HEK293 (cell line): ENCODE measurements at regions not wholly inside any gene's neighbourhood (a gene's known extent, or its start where the extent isn't known, plus 50 kb on each side); places are given as distances from the start of the nearest gene placed in this dataset.

ENCODE experiments used
- CTCF ChIA-PET: fragments of 350-600 bp; formaldehyde crosslinking; extraction: SDS; loops from one replicate; lab custom pipeline; 2021; ENCODE audit warnings: antibody characterized with exemption; lab: Yijun Ruan, JAX
- POLR2A ChIA-PET: fragments of 300-600 bp; formaldehyde crosslinking; extraction: SDS; loops from one replicate; lab custom pipeline; 2020; ENCODE audit warnings: antibody characterized with exemption, inconsistent platforms; lab: Yijun Ruan, JAX
- H3K27ac ChIP-seq: fragments of 200-500 bp; sonication (Bioruptor generic); 2 replicates; pipeline ENCODE4 v1.5.1; 2014; ENCODE audit warnings: low read depth, low read length, control low read depth, inconsistent platforms; ENCODE audit errors: extremely low read depth
- H3K36me3 ChIP-seq, 2 experiments: fragments of 200-500 bp in 1 of 2; sonication (Bioruptor generic) in 1 of 2; 1 replicate in 1 of 2; 2 replicates in 1 of 2; pipeline ENCODE4 v1.5.1; 2014 to 2017; ENCODE audit warnings: inconsistent platforms in 2 of 2, low read length in 2 of 2; ENCODE audit not compliant: control insufficient read depth in 2 of 2, insufficient read depth in 1 of 2
- H3K4me1 ChIP-seq: fragments of 200-500 bp; sonication (Bioruptor generic); 2 replicates; pipeline ENCODE4 v1.5.1; 2014; ENCODE audit warnings: mild to moderate bottlenecking, low read length, inconsistent platforms; ENCODE audit not compliant: control insufficient read depth, insufficient read depth
- H3K4me3 ChIP-seq: 2 replicates; pipeline ENCODE4 v1.5.1; 2011; ENCODE audit warnings: low read depth, mild to moderate bottlenecking, control low read depth, low read length, moderate library complexity
- H3K9me3 ChIP-seq: fragments of 200-500 bp; sonication (Bioruptor generic); 2 replicates; pipeline ENCODE4 v1.5.1; 2014; ENCODE audit warnings: low read depth, low read length, inconsistent platforms; ENCODE audit not compliant: control insufficient read depth, insufficient read depth
- BCL11B ChIP-seq: fragments of 450-650 bp; formaldehyde crosslinking; IDR thresholded peaks from 2 replicates; pipeline ENCODE4 v1.5.1; 2016; ENCODE audit warnings: low read depth, missing biosample characterization, missing genetic modification characterization
- FEZF1 ChIP-seq: fragments of 450-650 bp; formaldehyde crosslinking; IDR thresholded peaks from 2 replicates; pipeline ENCODE4 v1.5.1; 2016; ENCODE audit warnings: missing biosample characterization, missing genetic modification characterization
- GLI4 ChIP-seq: fragments of 450-650 bp; formaldehyde crosslinking; IDR thresholded peaks from 2 replicates; pipeline ENCODE4 v1.5.1; 2016; ENCODE audit warnings: missing biosample characterization, missing genetic modification characterization
- GLIS1 ChIP-seq: fragments of 450-650 bp; formaldehyde crosslinking; IDR thresholded peaks from 2 replicates; pipeline ENCODE4 v1.5.1; 2016; ENCODE audit warnings: missing biosample characterization, missing genetic modification characterization
- MYNN ChIP-seq: fragments of 450-650 bp; formaldehyde crosslinking; IDR thresholded peaks from 2 replicates; pipeline ENCODE4 v1.5.1; 2016; ENCODE audit warnings: missing biosample characterization, missing genetic modification characterization, borderline replicate concordance
- OSR2 ChIP-seq: fragments of 450-650 bp; formaldehyde crosslinking; IDR thresholded peaks from 2 replicates; pipeline ENCODE4 v1.5.1; 2016; ENCODE audit warnings: missing biosample characterization, missing genetic modification characterization
- REPIN1 ChIP-seq: fragments of 450-650 bp; formaldehyde crosslinking; IDR thresholded peaks from 2 replicates; pipeline ENCODE4 v1.5.1; 2017; ENCODE audit warnings: missing biosample characterization, missing genetic modification characterization, low read depth
- SALL2 ChIP-seq: fragments of 450-650 bp; formaldehyde crosslinking; IDR thresholded peaks from 2 replicates; pipeline ENCODE4 v1.5.0; 2017; ENCODE audit warnings: missing biosample characterization, mild to moderate bottlenecking, missing genetic modification characterization, borderline replicate concordance
- ZBTB1 ChIP-seq: fragments of 450-650 bp; formaldehyde crosslinking; IDR thresholded peaks from 2 replicates; pipeline ENCODE4 v1.5.1; 2016; ENCODE audit warnings: missing biosample characterization, missing genetic modification characterization
- ZBTB17 ChIP-seq: fragments of 450-650 bp; formaldehyde crosslinking; IDR thresholded peaks from 2 replicates; pipeline ENCODE4 v1.5.1; 2016; ENCODE audit warnings: missing biosample characterization, missing genetic modification characterization
- ZFHX2 ChIP-seq: fragments of 450-650 bp; formaldehyde crosslinking; conservative IDR thresholded peaks from 2 replicates; pipeline ENCODE4 v1.5.1; 2016; ENCODE audit warnings: missing biosample characterization, missing genetic modification characterization
- ZIC2 ChIP-seq: fragments of 450-650 bp; formaldehyde crosslinking; IDR thresholded peaks from 2 replicates; pipeline ENCODE4 v1.5.1; 2016; ENCODE audit warnings: missing biosample characterization, missing genetic modification characterization
- ZNF121 ChIP-seq: fragments of 450-650 bp; formaldehyde crosslinking; IDR thresholded peaks from 2 replicates; pipeline ENCODE4 v1.5.1; 2016; ENCODE audit warnings: missing biosample characterization, missing genetic modification characterization
- ZNF175 ChIP-seq: fragments of 450-650 bp; formaldehyde crosslinking; IDR thresholded peaks from 2 replicates; pipeline ENCODE4 v1.5.1; 2016; ENCODE audit warnings: missing biosample characterization, missing genetic modification characterization
- ZNF302 ChIP-seq: fragments of 450-650 bp; formaldehyde crosslinking; IDR thresholded peaks from 2 replicates; pipeline ENCODE4 v1.5.1; 2016; ENCODE audit warnings: missing biosample characterization, missing genetic modification characterization, low read depth
- ZNF324 ChIP-seq: fragments of 450-650 bp; formaldehyde crosslinking; IDR thresholded peaks from 2 replicates; pipeline ENCODE4 v1.5.1; 2016; ENCODE audit warnings: missing biosample characterization, missing genetic modification characterization
- ZNF423 ChIP-seq: fragments of 450-650 bp; formaldehyde crosslinking; IDR thresholded peaks from 2 replicates; pipeline ENCODE4 v1.5.1; 2016; ENCODE audit warnings: missing biosample characterization, missing genetic modification characterization
- ZNF48 ChIP-seq: fragments of 450-650 bp; formaldehyde crosslinking; IDR thresholded peaks from 2 replicates; pipeline ENCODE4 v1.5.1; 2016; ENCODE audit warnings: missing biosample characterization, missing genetic modification characterization
- ZNF548 ChIP-seq: fragments of 450-650 bp; formaldehyde crosslinking; IDR thresholded peaks from 2 replicates; pipeline ENCODE4 v1.5.1; 2016; ENCODE audit warnings: missing biosample characterization, missing genetic modification characterization
- ZNF621 ChIP-seq: fragments of 450-650 bp; formaldehyde crosslinking; IDR thresholded peaks from 2 replicates; pipeline ENCODE4 v1.5.1; 2017; ENCODE audit warnings: missing biosample characterization, missing genetic modification characterization
- ZNF785 ChIP-seq: fragments of 450-650 bp; formaldehyde crosslinking; IDR thresholded peaks from 2 replicates; pipeline ENCODE4 v1.5.1; 2016; ENCODE audit warnings: missing biosample characterization, missing genetic modification characterization
- ZSCAN16 ChIP-seq: fragments of 450-650 bp; formaldehyde crosslinking; IDR thresholded peaks from 2 replicates; pipeline ENCODE4 v1.5.1; 2016; ENCODE audit warnings: missing biosample characterization, missing genetic modification characterization
- TF ChIP-seq, protein P1 (sequence below): fragments of 450-650 bp; formaldehyde crosslinking; IDR thresholded peaks from 2 replicates; pipeline ENCODE4 v1.5.1; 2016; ENCODE audit warnings: missing biosample characterization, missing genetic modification characterization
- TF ChIP-seq, protein P2 (sequence below): fragments of 450-650 bp; formaldehyde crosslinking; IDR thresholded peaks from 2 replicates; pipeline ENCODE4 v1.5.1; 2017; ENCODE audit warnings: missing biosample characterization, missing genetic modification characterization
- TF ChIP-seq, protein P3 (sequence below): fragments of 450-650 bp; formaldehyde crosslinking; IDR thresholded peaks from 2 replicates; pipeline ENCODE4 v1.5.1; 2016; ENCODE audit warnings: missing biosample characterization, missing genetic modification characterization
- TF ChIP-seq, protein P4 (sequence below): fragments of 450-650 bp; formaldehyde crosslinking; IDR thresholded peaks from 2 replicates; pipeline ENCODE4 v1.5.1; 2016; ENCODE audit warnings: missing biosample characterization, missing genetic modification characterization
- TF ChIP-seq, protein P5 (sequence below): fragments of 450-650 bp; formaldehyde crosslinking; IDR thresholded peaks from 2 replicates; pipeline ENCODE4 v1.5.1; 2017; ENCODE audit warnings: missing biosample characterization, missing genetic modification characterization

DNA sequence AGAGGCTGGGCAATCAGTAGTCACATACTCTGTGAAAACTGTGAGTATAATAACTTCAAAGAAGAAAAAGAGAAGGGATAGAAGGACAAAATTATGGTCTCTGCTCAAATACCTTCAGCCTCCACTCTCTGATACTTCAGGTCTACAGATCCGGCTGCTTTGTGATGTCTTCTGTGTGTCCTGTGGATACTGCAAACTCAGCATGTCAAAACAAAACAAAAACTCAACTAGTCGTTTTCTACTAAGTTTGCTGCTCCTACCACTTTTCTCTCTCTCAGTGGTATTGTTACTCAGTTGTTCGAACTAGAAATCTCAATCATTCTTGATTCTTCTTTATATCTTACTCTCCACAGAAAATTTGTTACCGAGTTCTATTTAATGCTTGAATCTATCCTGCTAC is 202.4 kb upstream of the ANK2 start:
- no peak for TF ChIP-seq ZNF302
- TF ChIP-seq SALL2 = no peak
- TF ChIP-seq ZFHX2 (tag by site-specific recombination) = no peak
- TF ChIP-seq, protein P1, sequence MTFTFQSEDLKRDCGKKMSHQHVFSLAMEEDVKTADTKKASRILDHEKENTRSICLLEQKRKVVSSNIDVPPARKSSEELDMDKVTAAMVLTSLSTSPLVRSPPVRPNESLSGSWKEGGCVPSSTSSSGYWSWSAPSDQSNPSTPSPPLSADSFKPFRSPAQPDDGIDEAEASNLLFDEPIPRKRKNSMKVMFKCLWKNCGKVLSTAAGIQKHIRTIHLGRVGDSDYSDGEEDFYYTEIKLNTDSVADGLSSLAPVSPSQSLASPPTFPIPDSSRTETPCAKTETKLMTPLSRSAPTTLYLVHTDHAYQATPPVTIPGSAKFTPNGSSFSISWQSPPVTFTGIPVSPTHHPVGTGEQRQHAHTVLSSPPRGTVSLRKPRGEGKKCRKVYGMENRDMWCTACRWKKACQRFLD (tag by site-specific recombination) = no peak
- no peak for TF ChIP-seq MYNN
- no peak for TF ChIP-seq ZNF324
- no peak for TF ChIP-seq REPIN1 (tag by site-specific recombination)
- TF ChIP-seq ZNF175 (tag by site-specific recombination) = no peak
- TF ChIP-seq ZBTB17 = no peak
- no peak for TF ChIP-seq ZNF48 (tag by site-specific recombination)
- TF ChIP-seq ZNF121 (tag by site-specific recombination) = no peak
- no peak for TF ChIP-seq ZNF548 (tag by site-specific recombination)
- no peaks in the 10 kb centered on the region for H3K4me1 ChIP-seq
- ChIA-PET CTCF (no interaction called here), POLR2A (no interaction called here)
- no peaks in the 10 kb centered on the region for H3K36me3 ChIP-seq
- H3K9me3 ChIP-seq = no peaks in the 10 kb centered on the region
- no peak overlapping the region for H3K27ac ChIP-seq
- H3K4me3 ChIP-seq = no peak overlapping the region

DNA sequence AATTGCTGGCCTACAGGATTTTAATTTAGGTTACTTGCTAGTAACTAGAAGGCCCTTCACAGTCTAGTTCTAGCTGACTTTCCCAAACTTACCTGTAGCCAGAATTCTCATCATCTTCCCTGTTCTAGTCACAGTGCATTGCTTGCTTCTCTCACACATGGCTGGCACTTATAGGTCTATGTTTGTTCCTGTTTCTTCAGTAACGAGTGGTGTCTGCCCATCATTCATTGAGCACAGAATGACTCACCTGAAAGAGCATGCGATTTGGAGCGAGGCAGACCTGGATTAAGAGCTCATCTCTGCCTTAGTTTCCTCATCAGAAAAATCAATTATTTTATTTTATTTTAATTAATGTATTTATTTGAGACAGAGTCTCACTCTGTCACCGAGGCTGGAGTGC is 201.7 kb upstream of the ANK2 start:
- Histone ChIP-seq H3K27ac (no peak overlapping the region), H3K9me3 (no peaks in the 10 kb centered on the region), H3K4me1 (no peaks in the 10 kb centered on the region), H3K36me3 (no peaks in the 10 kb centered on the region)
- ChIA-PET CTCF (no interaction called here), POLR2A (no interaction called here)
- TF ChIP-seq GLI4 (no peak), ZNF48 (tag by site-specific recombination) (no peak), REPIN1 (tag by site-specific recombination) (no peak), FEZF1 (tag by site-specific recombination) (no peak), ZNF785 (tag by site-specific recombination) (no peak), ZNF621 (tag by site-specific recombination) (no peak), ZNF423 (tag by site-specific recombination) (no peak), GLIS1 (tag by site-specific recombination) (no peak), ZBTB1 (tag by site-specific recombination) (no peak), ZSCAN16 (tag by site-specific recombination) (no peak), BCL11B (tag by site-specific recombination) (no peak), OSR2 (no peak), ZIC2 (tag by site-specific recombination) (no peak)
- TF ChIP-seq, protein P2, sequence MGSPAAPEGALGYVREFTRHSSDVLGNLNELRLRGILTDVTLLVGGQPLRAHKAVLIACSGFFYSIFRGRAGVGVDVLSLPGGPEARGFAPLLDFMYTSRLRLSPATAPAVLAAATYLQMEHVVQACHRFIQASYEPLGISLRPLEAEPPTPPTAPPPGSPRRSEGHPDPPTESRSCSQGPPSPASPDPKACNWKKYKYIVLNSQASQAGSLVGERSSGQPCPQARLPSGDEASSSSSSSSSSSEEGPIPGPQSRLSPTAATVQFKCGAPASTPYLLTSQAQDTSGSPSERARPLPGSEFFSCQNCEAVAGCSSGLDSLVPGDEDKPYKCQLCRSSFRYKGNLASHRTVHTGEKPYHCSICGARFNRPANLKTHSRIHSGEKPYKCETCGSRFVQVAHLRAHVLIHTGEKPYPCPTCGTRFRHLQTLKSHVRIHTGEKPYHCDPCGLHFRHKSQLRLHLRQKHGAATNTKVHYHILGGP (tag by site-specific recombination) = no peak
- TF ChIP-seq, protein P3, sequence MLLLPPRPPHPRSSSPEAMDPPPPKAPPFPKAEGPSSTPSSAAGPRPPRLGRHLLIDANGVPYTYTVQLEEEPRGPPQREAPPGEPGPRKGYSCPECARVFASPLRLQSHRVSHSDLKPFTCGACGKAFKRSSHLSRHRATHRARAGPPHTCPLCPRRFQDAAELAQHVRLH = no peak
- TF ChIP-seq, protein P4, sequence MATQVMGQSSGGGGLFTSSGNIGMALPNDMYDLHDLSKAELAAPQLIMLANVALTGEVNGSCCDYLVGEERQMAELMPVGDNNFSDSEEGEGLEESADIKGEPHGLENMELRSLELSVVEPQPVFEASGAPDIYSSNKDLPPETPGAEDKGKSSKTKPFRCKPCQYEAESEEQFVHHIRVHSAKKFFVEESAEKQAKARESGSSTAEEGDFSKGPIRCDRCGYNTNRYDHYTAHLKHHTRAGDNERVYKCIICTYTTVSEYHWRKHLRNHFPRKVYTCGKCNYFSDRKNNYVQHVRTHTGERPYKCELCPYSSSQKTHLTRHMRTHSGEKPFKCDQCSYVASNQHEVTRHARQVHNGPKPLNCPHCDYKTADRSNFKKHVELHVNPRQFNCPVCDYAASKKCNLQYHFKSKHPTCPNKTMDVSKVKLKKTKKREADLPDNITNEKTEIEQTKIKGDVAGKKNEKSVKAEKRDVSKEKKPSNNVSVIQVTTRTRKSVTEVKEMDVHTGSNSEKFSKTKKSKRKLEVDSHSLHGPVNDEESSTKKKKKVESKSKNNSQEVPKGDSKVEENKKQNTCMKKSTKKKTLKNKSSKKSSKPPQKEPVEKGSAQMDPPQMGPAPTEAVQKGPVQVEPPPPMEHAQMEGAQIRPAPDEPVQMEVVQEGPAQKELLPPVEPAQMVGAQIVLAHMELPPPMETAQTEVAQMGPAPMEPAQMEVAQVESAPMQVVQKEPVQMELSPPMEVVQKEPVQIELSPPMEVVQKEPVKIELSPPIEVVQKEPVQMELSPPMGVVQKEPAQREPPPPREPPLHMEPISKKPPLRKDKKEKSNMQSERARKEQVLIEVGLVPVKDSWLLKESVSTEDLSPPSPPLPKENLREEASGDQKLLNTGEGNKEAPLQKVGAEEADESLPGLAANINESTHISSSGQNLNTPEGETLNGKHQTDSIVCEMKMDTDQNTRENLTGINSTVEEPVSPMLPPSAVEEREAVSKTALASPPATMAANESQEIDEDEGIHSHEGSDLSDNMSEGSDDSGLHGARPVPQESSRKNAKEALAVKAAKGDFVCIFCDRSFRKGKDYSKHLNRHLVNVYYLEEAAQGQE (tag by site-specific recombination) = no peak
- TF ChIP-seq, protein P5, sequence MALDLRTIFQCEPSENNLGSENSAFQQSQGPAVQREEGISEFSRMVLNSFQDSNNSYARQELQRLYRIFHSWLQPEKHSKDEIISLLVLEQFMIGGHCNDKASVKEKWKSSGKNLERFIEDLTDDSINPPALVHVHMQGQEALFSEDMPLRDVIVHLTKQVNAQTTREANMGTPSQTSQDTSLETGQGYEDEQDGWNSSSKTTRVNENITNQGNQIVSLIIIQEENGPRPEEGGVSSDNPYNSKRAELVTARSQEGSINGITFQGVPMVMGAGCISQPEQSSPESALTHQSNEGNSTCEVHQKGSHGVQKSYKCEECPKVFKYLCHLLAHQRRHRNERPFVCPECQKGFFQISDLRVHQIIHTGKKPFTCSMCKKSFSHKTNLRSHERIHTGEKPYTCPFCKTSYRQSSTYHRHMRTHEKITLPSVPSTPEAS (tag by site-specific recombination) = no peak
- TF ChIP-seq, all 188 proteins: peak for 0
- no peak overlapping the region for H3K4me3 ChIP-seq
